Endothelial cell of umbilical vein (primary cell): ENCODE measurements at regions not wholly inside any gene's neighbourhood (a gene's known extent, or its start where the extent isn't known, plus 50 kb on each side); places are given as distances from the start of the nearest gene placed in this dataset.

Experiments
- BruUV-seq: library from RNA; stranded (reverse); fragments of 400-500 nt; replicated peaks from 2 replicates; lab custom pipeline; 2021; lab: Mats Ljungman, UMichigan
- CTCF ChIA-PET: fragments of 300-600, 350-600 bp; sonication (Branson Sonifier 250); formaldehyde crosslinking; loops from one replicate; lab custom pipeline; 2021; ENCODE audit warnings: antibody characterized with exemption, inconsistent platforms; lab: Charles Lee
- POLR2A ChIA-PET: fragments of 300-600, 350-600 bp; sonication (Branson Sonifier 250); formaldehyde crosslinking; loops from one replicate; lab custom pipeline; 2021; ENCODE audit warnings: antibody characterized with exemption, inconsistent platforms; lab: Charles Lee
- DNase-seq: peaks from one replicate; pipeline ENCODE4 v3.0.0-alpha.2; 2011; ENCODE audit warnings: low read depth, low spot score
- FAIRE-seq: peaks from 2 replicates; lab custom pipeline; 2011; peaks lifted over from hg19 to GRCh38; lab: Jason Lieb, UNC
- H2AFZ ChIP-seq: 2 replicates; pipeline ENCODE4 v1.6.0; 2012; ENCODE audit warnings: low read depth, low read length, control low read depth, inconsistent platforms
- H3K27ac ChIP-seq: 2 replicates; pipeline ENCODE4 v1.5.1; 2011; ENCODE audit warnings: low read depth, mild to moderate bottlenecking, control low read depth, low read length, moderate library complexity; ENCODE audit not compliant: insufficient read depth
- H3K27me3 ChIP-seq, 2 experiments: 2 replicates each; pipeline versions ENCODE4 v1.6.0 to v1.6.1; 2011; ENCODE audit warnings: low read length in 2 of 2, mixed read lengths in 1 of 2; ENCODE audit not compliant: control insufficient read depth in 2 of 2, insufficient read depth in 2 of 2
- H3K36me3 ChIP-seq, 2 experiments: 2 replicates in 1 of 2; 3 replicates in 1 of 2; pipeline ENCODE4 v1.5.1; 2011; ENCODE audit warnings: low read length in 2 of 2, mild to moderate bottlenecking in 1 of 2, moderate library complexity in 1 of 2; ENCODE audit not compliant: control insufficient read depth in 2 of 2, insufficient read depth in 2 of 2; ENCODE audit errors: extremely low read depth in 1 of 2
- H3K4me1 ChIP-seq: 3 replicates; pipeline ENCODE4 v1.5.1; 2011; ENCODE audit warnings: mild to moderate bottlenecking, low read length; ENCODE audit not compliant: control insufficient read depth, insufficient read depth; ENCODE audit errors: extremely low read depth
- H3K4me2 ChIP-seq: 2 replicates; pipeline ENCODE4 v1.6.1; 2011; ENCODE audit warnings: low read length, control low read depth, mixed read lengths; ENCODE audit not compliant: insufficient read depth
- H3K4me3 ChIP-seq, 3 experiments: fragments of 200-600 bp in 1 of 3; sonication (generic), shearing (Covaris generic) in 1 of 3; replicated peaks in 1 of 3; 2 replicates each; pipeline ENCODE4 v1.5.1; 2011 to 2016; ENCODE audit warnings: control low read depth in 3 of 3, low read length in 3 of 3, mild to moderate bottlenecking in 2 of 3, inconsistent platforms in 1 of 3, low read depth in 1 of 3, moderate library complexity in 1 of 3; ENCODE audit not compliant: insufficient read depth in 1 of 3
- H3K79me2 ChIP-seq: 2 replicates; pipeline ENCODE4 v1.6.0; 2012; ENCODE audit warnings: low read length, inconsistent platforms; ENCODE audit not compliant: control insufficient read depth, insufficient read depth
- H3K9ac ChIP-seq: replicated peaks from 2 replicates; pipeline ENCODE3; 2011; ENCODE audit warnings: low read length, control low read depth; ENCODE audit not compliant: insufficient read depth; ENCODE audit errors: extremely low read depth
- H3K9me1 ChIP-seq: replicated peaks from 3 replicates; pipeline ENCODE4 v1.6.0; 2011; ENCODE audit warnings: mild to moderate bottlenecking, low read length; ENCODE audit not compliant: control insufficient read depth, insufficient read depth; ENCODE audit errors: extremely low read depth
- H3K9me3 ChIP-seq: replicated peaks from 2 replicates; pipeline ENCODE4 v1.5.1; 2012; ENCODE audit warnings: low read length, inconsistent platforms; ENCODE audit not compliant: control insufficient read depth, insufficient read depth
- H4K20me1 ChIP-seq: replicated peaks from 2 replicates; pipeline ENCODE3; 2011; ENCODE audit warnings: mild to moderate bottlenecking, low read length; ENCODE audit not compliant: control insufficient read depth, insufficient read depth; ENCODE audit errors: extremely low read depth
- EZH2 ChIP-seq: IDR thresholded peaks from 2 replicates; pipeline ENCODE4 v1.6.1; 2012; ENCODE audit warnings: borderline replicate concordance, low read depth, mild to moderate bottlenecking, moderate library complexity, low read length, inconsistent platforms; ENCODE audit not compliant: severe bottlenecking
- FOS ChIP-seq: IDR thresholded peaks from 2 replicates; pipeline ENCODE4 v1.6.1; 2011; ENCODE audit warnings: mild to moderate bottlenecking, low read length, moderate library complexity, borderline replicate concordance; ENCODE audit not compliant: insufficient read depth
- MYC ChIP-seq: IDR thresholded peaks from one replicate; pipeline ENCODE4 v1.6.1; 2011; ENCODE audit warnings: mild to moderate bottlenecking, low read depth, low read length
- POLR2AphosphoS5 ChIP-seq: IDR thresholded peaks from 2 replicates; pipeline ENCODE4 v1.6.1; 2012; ENCODE audit warnings: low read depth, mild to moderate bottlenecking, control low read depth, low read length, moderate library complexity; ENCODE audit not compliant: insufficient read depth
- dilution Hi-C: fragments of 300-500 bp; cut with MboI; formaldehyde crosslinking; loops from one replicate; pipeline ENCODE4 v1.15.0; 2019; ENCODE audit warnings: low sequenced_read_pairs; ENCODE audit not compliant: extremely low pct_ligation_motif_present
- intact Hi-C: fragments of 100-400 bp; cut with micrococcal nuclease; formaldehyde crosslinking; loops from one replicate; pipeline ENCODE4 v1.10.0; 2022
- TF ChIP-seq, protein P1 (sequence below), 2 donors: IDR thresholded peaks; 1 replicate in 1 of 2; 2 replicates in 1 of 2; pipeline ENCODE4 v1.5.1; 2011; ENCODE audit warnings: low read length in 2 of 2, mild to moderate bottlenecking in 2 of 2, moderate library complexity in 2 of 2, control low read depth in 1 of 2, inconsistent platforms in 1 of 2, low read depth in 1 of 2; ENCODE audit not compliant: insufficient read depth in 1 of 2; ENCODE audit errors: extremely low read depth in 1 of 2

DNA sequence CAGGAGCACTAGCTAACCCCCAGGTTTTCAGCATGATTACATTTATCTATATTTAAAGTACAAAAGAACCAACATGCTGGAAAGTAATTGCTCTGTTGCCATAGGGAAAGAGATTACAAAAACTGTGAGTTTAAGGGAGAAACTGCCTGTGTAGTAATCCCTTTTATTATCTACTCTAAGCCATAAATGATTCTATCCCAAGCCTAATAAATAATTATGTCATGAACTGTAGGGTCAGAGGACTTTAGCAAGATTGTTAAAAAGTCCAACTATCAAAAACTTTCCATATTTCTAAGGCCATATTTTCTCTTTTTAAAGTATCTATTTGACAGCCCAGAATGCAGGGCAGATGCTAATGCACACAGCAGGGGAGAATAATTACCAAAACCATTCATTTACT, 573.8 kb upstream of the MIR17HG start:
- BruUV-seq, result no TSS peak
- dilution Hi-C loops (no loop called here), intact Hi-C loops (no loop called here)
- no peak overlapping the region for H3K4me3 ChIP-seq
- H3K79me2 ChIP-seq, result no peaks in the 10 kb centered on the region
- H3K4me2 ChIP-seq, result no peak overlapping the region
- H3K9me1 ChIP-seq, result no peaks in the 10 kb centered on the region
- ChIA-PET POLR2A (no interaction called here), CTCF (no interaction called here)
- TF ChIP-seq MYC (no peak), POLR2AphosphoS5 (no peak), EZH2 (no peak), FOS (no peak)
- TF ChIP-seq, protein P1, sequence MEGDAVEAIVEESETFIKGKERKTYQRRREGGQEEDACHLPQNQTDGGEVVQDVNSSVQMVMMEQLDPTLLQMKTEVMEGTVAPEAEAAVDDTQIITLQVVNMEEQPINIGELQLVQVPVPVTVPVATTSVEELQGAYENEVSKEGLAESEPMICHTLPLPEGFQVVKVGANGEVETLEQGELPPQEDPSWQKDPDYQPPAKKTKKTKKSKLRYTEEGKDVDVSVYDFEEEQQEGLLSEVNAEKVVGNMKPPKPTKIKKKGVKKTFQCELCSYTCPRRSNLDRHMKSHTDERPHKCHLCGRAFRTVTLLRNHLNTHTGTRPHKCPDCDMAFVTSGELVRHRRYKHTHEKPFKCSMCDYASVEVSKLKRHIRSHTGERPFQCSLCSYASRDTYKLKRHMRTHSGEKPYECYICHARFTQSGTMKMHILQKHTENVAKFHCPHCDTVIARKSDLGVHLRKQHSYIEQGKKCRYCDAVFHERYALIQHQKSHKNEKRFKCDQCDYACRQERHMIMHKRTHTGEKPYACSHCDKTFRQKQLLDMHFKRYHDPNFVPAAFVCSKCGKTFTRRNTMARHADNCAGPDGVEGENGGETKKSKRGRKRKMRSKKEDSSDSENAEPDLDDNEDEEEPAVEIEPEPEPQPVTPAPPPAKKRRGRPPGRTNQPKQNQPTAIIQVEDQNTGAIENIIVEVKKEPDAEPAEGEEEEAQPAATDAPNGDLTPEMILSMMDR (IDR thresholded peaks at IDR 0.05; ENCODE audit: extremely low read depth in 1 of 2, insufficient read depth in 1 of 2, low read depth in 1 of 2, low read length in 2 of 2), result no peak
- no peaks in the 10 kb centered on the region for H4K20me1 ChIP-seq
- no peak for FAIRE-seq
- H3K4me1 ChIP-seq, result no peaks in the 10 kb centered on the region
- H3K9ac ChIP-seq, result no peak overlapping the region
- no peaks in the 10 kb centered on the region for H3K27me3 ChIP-seq
- H3K36me3 ChIP-seq, result no peaks in the 10 kb centered on the region
- H3K9me3 ChIP-seq, result no peaks in the 10 kb centered on the region
- H3K27ac ChIP-seq, result no peak overlapping the region
- DNase-seq, result no peak
- no peak overlapping the region for H2AFZ ChIP-seq

DNA sequence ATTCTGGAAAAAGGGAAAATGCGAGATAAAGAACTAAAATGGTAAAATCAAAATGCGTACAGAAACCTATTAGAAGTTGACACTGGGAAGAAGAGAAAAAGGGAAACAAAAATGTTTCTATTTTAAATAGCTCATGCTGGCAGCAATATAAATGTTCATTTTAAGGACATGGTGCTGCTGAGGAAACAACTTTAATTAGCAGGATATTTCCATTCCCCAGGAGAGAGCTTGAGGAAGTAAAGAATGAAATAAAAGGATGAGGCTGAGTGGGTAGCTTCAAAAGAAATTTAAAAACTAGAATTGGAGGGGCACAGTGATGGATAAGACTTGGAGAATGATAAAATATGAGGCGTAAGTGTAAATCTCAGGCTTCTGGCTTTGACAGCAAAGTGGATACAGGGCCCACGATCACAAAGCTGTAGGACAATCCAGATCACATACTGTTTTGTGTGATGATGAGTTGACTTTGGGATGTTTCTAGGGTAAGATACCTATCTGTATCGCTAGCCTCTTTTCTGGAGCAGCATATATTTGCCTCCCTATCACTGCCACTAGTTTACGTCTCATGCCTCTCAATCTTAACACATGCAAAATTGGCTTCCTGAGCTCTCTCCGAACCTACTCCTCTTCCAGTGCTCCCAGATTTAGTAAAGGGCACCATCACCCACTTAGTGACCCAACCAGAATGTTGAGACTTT, 571.3 kb upstream of the MIR17HG start:
- no TSS peak for BruUV-seq
- FAIRE-seq (no peak), DNase-seq (no peak)
- no peaks in the 10 kb centered on the region for H3K79me2 ChIP-seq
- no peak overlapping the region for H3K4me3 ChIP-seq
- dilution Hi-C loops, result no loop called here
- no peaks in the 10 kb centered on the region for H4K20me1 ChIP-seq
- no peak overlapping the region for H3K4me2 ChIP-seq
- intact Hi-C loops, result no loop called here
- ChIA-PET POLR2A (no interaction called here), CTCF (no interaction called here)
- no peaks in the 10 kb centered on the region for H3K36me3 ChIP-seq
- no peaks in the 10 kb centered on the region for H3K4me1 ChIP-seq
- TF ChIP-seq EZH2, result no peak
- H3K9me1 ChIP-seq, result no peaks in the 10 kb centered on the region
- H3K27me3 ChIP-seq, result no peaks in the 10 kb centered on the region
- no peak overlapping the region for H3K9ac ChIP-seq
- H3K9me3 ChIP-seq, result no peaks in the 10 kb centered on the region
- H3K27ac ChIP-seq, result no peak overlapping the region
- no peak overlapping the region for H2AFZ ChIP-seq
